BJ (cell line): ENCODE measurements at regions not wholly inside any gene's neighbourhood (a gene's known extent, or its start where the extent isn't known, plus 50 kb on each side); places are given as distances from the start of the nearest gene placed in this dataset.

Source experiments
- CTCF ChIA-PET: fragments of 350-600 bp; formaldehyde crosslinking; extraction: SDS; loops from one replicate; lab custom pipeline; 2021; ENCODE audit warnings: antibody characterized with exemption, inconsistent platforms; lab: Yijun Ruan, JAX
- POLR2A ChIA-PET: fragments of 300-600 bp; sonication (Branson Sonifier 250); formaldehyde crosslinking; extraction: SDS; loops from one replicate; lab custom pipeline; 2021; ENCODE audit warnings: antibody characterized with exemption; lab: Charles Lee
- DNase-seq: peaks from one replicate; pipeline ENCODE4 v3.0.0-alpha.2; 2011; ENCODE audit warnings: low read depth
- H3K27me3 ChIP-seq: 2 replicates; pipeline ENCODE4 v1.6.0; 2011; ENCODE audit warnings: low read length; ENCODE audit not compliant: control insufficient read depth, insufficient read depth
- H3K36me3 ChIP-seq: 2 replicates; pipeline ENCODE4 v1.5.1; 2011; ENCODE audit warnings: low read length; ENCODE audit not compliant: control insufficient read depth, insufficient read depth
- H3K4me3 ChIP-seq: 2 replicates; pipeline ENCODE4 v1.5.1; 2011; ENCODE audit warnings: low read depth, mild to moderate bottlenecking, control low read depth, low read length
- CTCF ChIP-seq: IDR thresholded peaks from 2 replicates; pipeline ENCODE4 v1.5.1; 2011; ENCODE audit warnings: low read depth, mild to moderate bottlenecking, control low read depth, inconsistent platforms, low read length, moderate library complexity; ENCODE audit not compliant: insufficient read depth

GRCh38 chr12:19053218-19053617, 76.3 kb upstream of the PLEKHA5 start:
- TF ChIP-seq CTCF, result no peak
- DNase-seq, result no peak
- Histone ChIP-seq H3K4me3 (no peak overlapping the region), H3K27me3 (no peaks in the 10 kb centered on the region), H3K36me3 (no peaks in the 10 kb centered on the region)
- ChIA-PET POLR2A (no interaction called here), CTCF (interaction anchor here (0.9 kb wide), 1 partner anchor 18 kb away, joined by 3 read pairs; no protein-coding TSS in a partner anchor)

- CTCF ChIA-PET, result interaction anchor here (0.9 kb wide), 1 partner anchor 17 kb away, joined by 3 read pairs; no protein-coding TSS in a partner anchor
- POLR2A ChIA-PET, result no interaction called here
- no peak overlapping the region for H3K4me3 ChIP-seq
These were observed 75.5 kb upstream of the PLEKHA5 start for GRCh38 chr12:19054035-19054434.

GRCh38 chr12:19055589-19055988, 73.9 kb upstream of the PLEKHA5 start:
- CTCF ChIA-PET, result interaction anchor here (1.0 kb wide), 1 partner anchor 9 kb away, joined by 3 read pairs; no protein-coding TSS in a partner anchor
- POLR2A ChIA-PET, result no interaction called here
- no peaks in the 10 kb centered on the region for H3K27me3 ChIP-seq
- no peak overlapping the region for H3K4me3 ChIP-seq
- TF ChIP-seq CTCF, result no peak
- H3K36me3 ChIP-seq, result no peaks in the 10 kb centered on the region
- no peak for DNase-seq

More at GRCh38 chr12:19054035-19054434, 75.5 kb upstream of the PLEKHA5 start:
- no peaks in the 10 kb centered on the region for H3K36me3 ChIP-seq
- DNase-seq, result no peak
- no peaks in the 10 kb centered on the region for H3K27me3 ChIP-seq
- TF ChIP-seq CTCF, result no peak

GRCh38 chr12:19058235-19059021, 71.1 kb upstream of the PLEKHA5 start:
- H3K36me3 ChIP-seq, result no peaks in the 10 kb centered on the region
- no peaks in the 10 kb centered on the region for H3K27me3 ChIP-seq
- H3K4me3 ChIP-seq, result no peak overlapping the region
- no peak for DNase-seq
- ChIA-PET POLR2A (no interaction called here), CTCF (interaction anchor here (1.0 kb wide), 1 partner anchor 16 kb away, joined by 3 read pairs; no protein-coding TSS in a partner anchor)
- no peak for TF ChIP-seq CTCF

GRCh38 chr12:19064713-19065112, 64.8 kb upstream of the PLEKHA5 start:
- TF ChIP-seq CTCF, result no peak
- Histone ChIP-seq H3K27me3 (no peaks in the 10 kb centered on the region), H3K36me3 (no peaks in the 10 kb centered on the region), H3K4me3 (no peak overlapping the region)
- POLR2A ChIA-PET, result no interaction called here
- DNase-seq, result no peak
- CTCF ChIA-PET, result no interaction called here
